Keratinocyte (primary cell): ENCODE measurements at regions not wholly inside any gene's neighbourhood (a gene's known extent, or its start where the extent isn't known, plus 50 kb on each side); places are given as distances from the start of the nearest gene placed in this dataset.

Source experiments
- DNase-seq: peaks from one replicate; pipeline ENCODE4 v3.0.0-alpha.2; 2011; ENCODE audit warnings: low read depth, missing footprints, low spot score
- FAIRE-seq: peaks from 2 replicates; lab custom pipeline; 2011; peaks lifted over from hg19 to GRCh38; lab: Jason Lieb, UNC
- H2AFZ ChIP-seq: 2 replicates; pipeline ENCODE4 v1.6.0; 2012; ENCODE audit warnings: low read length, control low read depth, inconsistent platforms; ENCODE audit not compliant: control insufficient read depth
- H3K27ac ChIP-seq: 2 replicates; pipeline ENCODE4 v1.5.1; 2011; ENCODE audit warnings: low read length; ENCODE audit not compliant: control insufficient read depth, insufficient read depth
- H3K27me3 ChIP-seq: 3 replicates; pipeline ENCODE4 v1.6.0; 2011; ENCODE audit warnings: low read length; ENCODE audit not compliant: control insufficient read depth, insufficient read depth; ENCODE audit errors: extremely low read depth
- H3K36me3 ChIP-seq, 2 experiments: 2 replicates in 1 of 2; 3 replicates in 1 of 2; pipeline ENCODE4 v1.5.1; 2011; ENCODE audit warnings: low read length in 2 of 2, mild to moderate bottlenecking in 1 of 2; ENCODE audit not compliant: control insufficient read depth in 2 of 2, insufficient read depth in 2 of 2; ENCODE audit errors: extremely low read depth in 1 of 2
- H3K4me1 ChIP-seq: 3 replicates; pipeline ENCODE4 v1.5.1; 2011; ENCODE audit warnings: low read length; ENCODE audit not compliant: control insufficient read depth, insufficient read depth; ENCODE audit errors: extremely low read depth
- H3K4me2 ChIP-seq: 3 replicates; pipeline ENCODE4 v1.6.0; 2011; ENCODE audit warnings: low read depth, low read length; ENCODE audit not compliant: control insufficient read depth, insufficient read depth; ENCODE audit errors: extremely low read depth
- H3K4me3 ChIP-seq, 3 experiments: fragments of 200-600 bp in 1 of 3; sonication (generic) in 1 of 3; 2 replicates in 2 of 3; 3 replicates in 1 of 3; pipeline ENCODE4 v1.5.1; 2011 to 2016; ENCODE audit warnings: low read length in 3 of 3, mild to moderate bottlenecking in 3 of 3, control low read depth in 2 of 3, inconsistent platforms in 1 of 3, low read depth in 1 of 3, mixed read lengths in 1 of 3, mixed run types in 1 of 3, moderate library complexity in 1 of 3; ENCODE audit not compliant: control insufficient read depth in 2 of 3, insufficient read depth in 2 of 3; ENCODE audit errors: extremely low read depth in 1 of 3
- H3K79me2 ChIP-seq: 2 replicates; pipeline ENCODE4 v1.6.0; 2012; ENCODE audit warnings: low read length; ENCODE audit not compliant: control insufficient read depth, insufficient read depth
- H3K9ac ChIP-seq: 3 replicates; pipeline ENCODE4 v1.6.0; 2011; ENCODE audit warnings: low read length; ENCODE audit not compliant: control insufficient read depth, insufficient read depth; ENCODE audit errors: extremely low read depth
- H3K9me1 ChIP-seq: 3 replicates; pipeline ENCODE4 v1.6.0; 2011; ENCODE audit warnings: low read length; ENCODE audit not compliant: control insufficient read depth, insufficient read depth; ENCODE audit errors: extremely low read depth
- H3K9me3 ChIP-seq: 2 replicates; pipeline ENCODE4 v1.5.1; 2012; ENCODE audit warnings: low read depth, low read length; ENCODE audit not compliant: control insufficient read depth
- H4K20me1 ChIP-seq: 3 replicates; pipeline ENCODE4 v1.6.0; 2011; ENCODE audit warnings: low read length; ENCODE audit not compliant: control insufficient read depth, insufficient read depth; ENCODE audit errors: extremely low read depth
- CTCF ChIP-seq, 3 experiments: IDR thresholded peaks in 1 of 3; conservative IDR thresholded peaks in 1 of 3; optimal IDR thresholded peaks in 1 of 3; 2 replicates in 2 of 3; 3 replicates in 1 of 3; pipeline versions ENCODE3 to v1.5.1; 2011; ENCODE audit warnings: low read length in 3 of 3, mild to moderate bottlenecking in 3 of 3, moderate library complexity in 2 of 3, control low read depth in 1 of 3, inconsistent platforms in 1 of 3; ENCODE audit not compliant: insufficient read depth in 2 of 3; ENCODE audit errors: extremely low read depth in 1 of 3
- EZH2 ChIP-seq: IDR thresholded peaks from one replicate; pipeline ENCODE4 v1.6.1; 2012; ENCODE audit warnings: inconsistent platforms, mild to moderate bottlenecking, low read length, moderate library complexity
- dilution Hi-C: fragments of 300-500 bp; cut with MboI; formaldehyde crosslinking; loops from one replicate; pipeline ENCODE4 v1.7.0; 2020; ENCODE audit warnings: low sequenced_read_pairs; ENCODE audit not compliant: extremely low pct_ligation_motif_present

DNA sequence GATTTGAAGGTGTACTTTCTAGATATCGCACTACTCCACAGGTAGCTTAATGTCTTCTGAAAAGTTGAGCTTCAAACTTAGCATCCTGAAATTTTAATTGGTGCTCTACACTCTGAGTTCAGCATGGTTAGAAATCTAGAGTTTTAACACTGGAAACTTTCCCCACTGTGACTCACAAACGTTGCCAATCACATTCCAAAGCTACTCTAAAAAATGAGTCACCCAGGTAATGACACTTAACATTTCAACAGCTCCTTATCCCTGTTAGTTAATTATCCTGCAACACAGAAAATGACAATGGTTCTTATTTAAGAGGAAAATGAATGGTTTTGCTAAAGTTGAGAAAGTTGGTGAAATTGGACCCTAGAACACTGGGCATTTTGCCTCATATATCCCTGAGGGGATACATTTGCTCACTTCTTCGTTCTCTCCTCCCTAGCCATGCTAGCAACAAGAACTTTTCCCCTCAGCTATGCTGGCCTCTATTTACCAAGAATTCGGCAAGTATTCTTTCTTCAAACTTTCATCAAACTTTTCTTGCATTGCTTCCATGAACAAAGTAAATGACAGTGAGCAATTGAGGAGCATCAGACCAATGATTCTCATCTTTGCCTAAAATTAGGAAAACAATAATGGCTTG is 1024.1 kb upstream of the KLHL29 start:
- TF ChIP-seq EZH2 (no peak), CTCF (optimal IDR thresholded peaks at IDR 0.05 in 1 of 3, IDR thresholded peaks at IDR 0.05 in 1 of 3, conservative IDR thresholded peaks at IDR 0.05 in 1 of 3; ENCODE audit: extremely low read depth in 1 of 3, insufficient read depth in 2 of 3, low read length in 3 of 3) (no peak)
- dilution Hi-C loops = no loop called here
- Histone ChIP-seq H2AFZ (no peak overlapping the region), H3K4me3 (no peak overlapping the region), H3K27me3 (no peaks in the 10 kb centered on the region), H3K36me3 (no peaks in the 10 kb centered on the region), H3K27ac (no peak overlapping the region), H3K4me2 (no peak overlapping the region), H3K4me1 (no peaks in the 10 kb centered on the region), H3K9me3 (no peaks in the 10 kb centered on the region), H3K79me2 (no peaks in the 10 kb centered on the region), H3K9ac (no peak overlapping the region), H4K20me1 (no peaks in the 10 kb centered on the region), H3K9me1 (no peaks in the 10 kb centered on the region)
- no peak for FAIRE-seq
- DNase-seq = no peak

- dilution Hi-C loops = no loop called here
- Histone ChIP-seq H3K9ac (no peak overlapping the region), H4K20me1 (no peaks in the 10 kb centered on the region), H3K36me3 (no peaks in the 10 kb centered on the region), H3K4me2 (no peak overlapping the region), H3K4me1 (no peaks in the 10 kb centered on the region), H3K79me2 (no peaks in the 10 kb centered on the region), H3K27me3 (no peaks in the 10 kb centered on the region), H3K9me1 (no peaks in the 10 kb centered on the region), H2AFZ (no peak overlapping the region), H3K27ac (no peak overlapping the region), H3K4me3 (no peak overlapping the region), H3K9me3 (no peaks in the 10 kb centered on the region)
- FAIRE-seq (no peak), DNase-seq (no peak)
- TF ChIP-seq EZH2 (no peak), CTCF (optimal IDR thresholded peaks at IDR 0.05 in 1 of 3, IDR thresholded peaks at IDR 0.05 in 1 of 3, conservative IDR thresholded peaks at IDR 0.05 in 1 of 3; ENCODE audit: extremely low read depth in 1 of 3, insufficient read depth in 2 of 3, low read length in 3 of 3) (no peak)
These were observed 1023.4 kb upstream of the KLHL29 start for GRCh38 chr2:22361571-22361970.
